MM.1S (cell line): ENCODE measurements at regions not wholly inside any gene's neighbourhood (a gene's known extent, or its start where the extent isn't known, plus 50 kb on each side); places are given as distances from the start of the nearest gene placed in this dataset.

Source experiments
- DNase-seq: peaks from one replicate; pipeline ENCODE4 v3.0.0-alpha.2; 2015
- H2AFZ ChIP-seq: fragments of 300-600 bp; sonication (generic); 2 replicates; pipeline ENCODE4 v1.6.0; 2016; ENCODE audit warnings: antibody characterized with exemption, low read length
- H3F3A ChIP-seq: fragments of 300-600 bp; sonication (generic); 2 replicates; pipeline ENCODE4 v1.6.1; 2016; ENCODE audit warnings: mild to moderate bottlenecking, antibody characterized with exemption, low read length, moderate library complexity, mixed read lengths; ENCODE audit not compliant: insufficient read depth
- H3K27ac ChIP-seq: fragments of 300-600 bp; sonication (generic); 2 replicates; pipeline ENCODE4 v1.5.1; 2016; ENCODE audit warnings: mild to moderate bottlenecking, low read length
- H3K27me3 ChIP-seq: fragments of 300-600 bp; sonication (generic); replicated peaks from 2 replicates; pipeline ENCODE4 v1.6.0; 2016; ENCODE audit warnings: low read length; ENCODE audit not compliant: insufficient read depth
- H3K36me3 ChIP-seq: fragments of 300-600 bp; sonication (generic); replicated peaks from 2 replicates; pipeline ENCODE4 v1.6.1; 2016; ENCODE audit warnings: mild to moderate bottlenecking, low read length, mixed read lengths; ENCODE audit not compliant: insufficient read depth
- H3K4me1 ChIP-seq: fragments of 300-600 bp; sonication (generic); 2 replicates; pipeline ENCODE4 v1.6.1; 2016; ENCODE audit warnings: low read length, mixed read lengths
- H3K4me2 ChIP-seq: fragments of 300-600 bp; sonication (generic); 2 replicates; pipeline ENCODE4 v1.6.0; 2016; ENCODE audit warnings: low read depth, low read length
- H3K4me3 ChIP-seq: fragments of 300-600 bp; sonication (generic); 2 replicates; pipeline ENCODE4 v1.5.1; 2016; ENCODE audit warnings: low read length, mixed read lengths
- H3K79me2 ChIP-seq: fragments of 300-600 bp; sonication (generic); 2 replicates; pipeline ENCODE4 v1.6.1; 2016; ENCODE audit warnings: mixed run types, low read length, mixed read lengths
- H3K9ac ChIP-seq: fragments of 300-600 bp; sonication (generic); 2 replicates; pipeline ENCODE4 v1.6.1; 2016; ENCODE audit warnings: low read length, mixed read lengths
- H3K9me2 ChIP-seq: fragments of 300-600 bp; sonication (generic); replicated peaks from 2 replicates; pipeline ENCODE4 v1.6.1; 2016; ENCODE audit warnings: mild to moderate bottlenecking, low read length, mixed read lengths; ENCODE audit not compliant: insufficient read depth
- H3K9me3 ChIP-seq: fragments of 300-600 bp; sonication (generic); replicated peaks from 2 replicates; pipeline ENCODE4 v1.6.1; 2016; ENCODE audit warnings: mild to moderate bottlenecking, low read length, mixed read lengths; ENCODE audit not compliant: insufficient read depth
- H4K20me1 ChIP-seq: fragments of 300-600 bp; sonication (generic); 2 replicates; pipeline ENCODE4 v1.6.1; 2016; ENCODE audit warnings: mild to moderate bottlenecking, low read length, moderate library complexity, mixed read lengths; ENCODE audit not compliant: insufficient read depth
- CTCF ChIP-seq: fragments of 300-600 bp; sonication (generic); IDR thresholded peaks from 2 replicates; pipeline ENCODE4 v1.5.1; 2016; ENCODE audit warnings: antibody characterized with exemption, low read length, mixed read lengths
- EZH2 ChIP-seq: fragments of 300-600 bp; sonication (generic); optimal IDR thresholded peaks from 2 replicates; pipeline ENCODE3; 2017; ENCODE audit warnings: low read depth, mild to moderate bottlenecking, antibody characterized with exemption, low read length, mixed read lengths
- EZH2phosphoT487 ChIP-seq: fragments of 300-600 bp; sonication (generic); IDR thresholded peaks from 2 replicates; pipeline ENCODE4 v1.6.1; 2018; ENCODE audit warnings: antibody characterized with exemption, low read length

GRCh38 chr1:29810121-29811120 is 574.1 kb downstream of the PTPRU start:
- peaks cover 92% of the 10 kb centered on the region for H3K27me3 ChIP-seq
- DNase-seq = no peak
- H3F3A ChIP-seq = no peaks in the 10 kb centered on the region
- H2AFZ ChIP-seq = no peak overlapping the region
- H3K36me3 ChIP-seq = no peaks in the 10 kb centered on the region
- TF ChIP-seq EZH2phosphoT487 (no peak), CTCF (no peak), EZH2 (no peak)
- H3K4me3 ChIP-seq = no peak overlapping the region
- no peaks in the 10 kb centered on the region for H3K9me2 ChIP-seq
- no peaks in the 10 kb centered on the region for H3K9me3 ChIP-seq
- H3K9ac ChIP-seq = no peak overlapping the region
- no peaks in the 10 kb centered on the region for H3K4me1 ChIP-seq
- H4K20me1 ChIP-seq = no peaks in the 10 kb centered on the region
- no peak overlapping the region for H3K27ac ChIP-seq
- no peaks in the 10 kb centered on the region for H3K79me2 ChIP-seq
- H3K4me2 ChIP-seq = no peak overlapping the region

GRCh38 chr1:29809446-29810120 is 573.3 kb downstream of the PTPRU start:
- no peak for TF ChIP-seq EZH2
- no peak for TF ChIP-seq EZH2phosphoT487
- no peak for TF ChIP-seq CTCF
- DNase-seq = no peak
- Histone ChIP-seq H3K4me3 (no peak overlapping the region), H3K9me2 (no peaks in the 10 kb centered on the region), H3K9ac (no peak overlapping the region), H3K9me3 (no peaks in the 10 kb centered on the region), H3K4me2 (peak overlapping the region; percentile 31; the same call in 1 of the 2 replicates), H3K79me2 (no peaks in the 10 kb centered on the region), H4K20me1 (no peaks in the 10 kb centered on the region), H3K4me1 (no peaks in the 10 kb centered on the region), H3K27me3 (peaks cover 92% of the 10 kb centered on the region), H3K27ac (no peak overlapping the region), H3F3A (no peaks in the 10 kb centered on the region), H2AFZ (no peak overlapping the region), H3K36me3 (no peaks in the 10 kb centered on the region)

- H3K4me3 ChIP-seq = no peak overlapping the region
- no peaks in the 10 kb centered on the region for H3K36me3 ChIP-seq
- H3K9ac ChIP-seq = no peak overlapping the region
- H3K27me3 ChIP-seq = peaks cover 94% of the 10 kb centered on the region
- H3F3A ChIP-seq = no peaks in the 10 kb centered on the region
- no peaks in the 10 kb centered on the region for H3K79me2 ChIP-seq
- H3K4me1 ChIP-seq = no peaks in the 10 kb centered on the region
- H3K27ac ChIP-seq = no peak overlapping the region
- no peak for DNase-seq
- H4K20me1 ChIP-seq = no peaks in the 10 kb centered on the region
- H3K9me3 ChIP-seq = no peaks in the 10 kb centered on the region
- TF ChIP-seq EZH2phosphoT487 (no peak), CTCF (no peak), EZH2 (no peak)
- H3K4me2 ChIP-seq = no peak overlapping the region
- H3K9me2 ChIP-seq = no peaks in the 10 kb centered on the region
- H2AFZ ChIP-seq = no peak overlapping the region
Observed at GRCh38 chr1:29808141-29808995, 572.0 kb downstream of the PTPRU start.
